DMS153 treated with DMSO at 0.1 percent for 48 hours (cell line): ENCODE measurements at regions not wholly inside any gene's neighbourhood (a gene's known extent, or its start where the extent isn't known, plus 50 kb on each side); places are given as distances from the start of the nearest gene placed in this dataset.

Experiments
- DNase-seq: peaks from one replicate; lab custom pipeline; 2025; ENCODE audit not compliant: unreplicated experiment; lab: John Stamatoyannopoulos, UW

- no peak for DNase-seq
Observed at GRCh38 chr15:61684749-61685467, 375.3 kb downstream of the VPS13C start.

- DNase-seq: no peak
Observed at GRCh38 chr15:61682891-61683735, 377.1 kb downstream of the VPS13C start.

- DNase-seq: no peak
Observed at GRCh38 chr15:61681676-61682075, 378.6 kb downstream of the VPS13C start.

DNA sequence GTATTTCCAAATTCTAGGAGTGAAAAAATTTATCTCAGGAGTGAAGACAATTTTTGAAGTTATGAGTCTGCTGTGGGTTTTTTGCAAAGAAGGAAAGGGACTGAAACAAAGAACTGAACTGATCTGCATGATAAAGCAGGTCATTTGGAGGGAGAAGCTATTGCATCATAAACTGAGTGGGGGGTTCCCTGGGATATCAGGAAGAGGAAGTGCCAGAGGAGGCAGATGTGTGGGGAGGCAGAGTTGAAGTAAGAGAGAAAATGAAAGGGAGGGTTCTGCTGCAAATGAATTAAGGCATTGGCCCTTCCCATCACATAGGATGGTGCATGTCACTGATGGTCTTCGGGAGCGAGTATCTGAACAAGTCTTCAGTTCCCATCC is 379.2 kb downstream of the VPS13C start:
- no peak for DNase-seq

- DNase-seq: no peak
Observed at GRCh38 chr15:61680260-61681037, 379.8 kb downstream of the VPS13C start.

GRCh38 chr15:61671736-61672135 is 388.5 kb downstream of the VPS13C start:
- no peak for DNase-seq

DNA sequence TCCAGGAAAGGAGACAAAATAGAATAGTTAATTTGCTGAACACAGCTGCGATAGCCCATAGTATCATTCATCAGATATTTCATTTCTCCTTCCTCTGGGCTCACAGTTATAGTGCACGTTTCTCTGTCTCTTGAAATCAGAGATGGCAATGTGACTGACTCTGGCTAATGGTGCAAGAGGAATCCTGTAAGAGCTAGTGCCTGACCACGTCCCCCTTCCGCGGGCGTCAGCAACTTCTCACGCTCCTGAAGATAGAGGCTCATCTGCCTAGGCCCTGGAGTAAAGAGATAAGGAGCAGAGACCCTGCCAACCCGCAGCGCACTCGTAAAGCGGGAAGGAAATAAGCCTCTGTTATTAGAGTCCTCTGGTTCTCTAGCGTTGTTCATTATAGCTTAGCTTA is 391.8 kb downstream of the VPS13C start:
- DNase-seq: no peak

- no peak for DNase-seq
Observed at GRCh38 chr15:61661791-61662190, 398.5 kb downstream of the VPS13C start.

DNA sequence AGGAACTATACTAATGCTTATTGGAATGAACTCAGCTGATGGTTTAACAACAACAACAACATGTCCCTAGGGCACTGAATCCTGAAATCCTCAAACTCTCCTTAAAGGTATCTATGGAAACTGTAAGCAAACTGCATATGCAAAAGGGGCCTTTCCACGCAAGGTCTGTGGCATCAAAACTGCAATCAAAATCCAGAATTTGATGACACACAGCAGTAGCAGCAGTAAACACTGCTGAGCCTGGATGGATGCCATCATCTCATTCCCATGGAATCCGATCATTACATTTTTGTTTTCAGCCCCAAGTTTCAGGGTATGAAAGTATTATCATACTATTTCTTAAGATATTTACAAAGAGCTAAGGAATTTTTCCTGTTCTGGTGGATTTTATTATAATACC is 399.7 kb downstream of the VPS13C start:
- no peak for DNase-seq

DNA sequence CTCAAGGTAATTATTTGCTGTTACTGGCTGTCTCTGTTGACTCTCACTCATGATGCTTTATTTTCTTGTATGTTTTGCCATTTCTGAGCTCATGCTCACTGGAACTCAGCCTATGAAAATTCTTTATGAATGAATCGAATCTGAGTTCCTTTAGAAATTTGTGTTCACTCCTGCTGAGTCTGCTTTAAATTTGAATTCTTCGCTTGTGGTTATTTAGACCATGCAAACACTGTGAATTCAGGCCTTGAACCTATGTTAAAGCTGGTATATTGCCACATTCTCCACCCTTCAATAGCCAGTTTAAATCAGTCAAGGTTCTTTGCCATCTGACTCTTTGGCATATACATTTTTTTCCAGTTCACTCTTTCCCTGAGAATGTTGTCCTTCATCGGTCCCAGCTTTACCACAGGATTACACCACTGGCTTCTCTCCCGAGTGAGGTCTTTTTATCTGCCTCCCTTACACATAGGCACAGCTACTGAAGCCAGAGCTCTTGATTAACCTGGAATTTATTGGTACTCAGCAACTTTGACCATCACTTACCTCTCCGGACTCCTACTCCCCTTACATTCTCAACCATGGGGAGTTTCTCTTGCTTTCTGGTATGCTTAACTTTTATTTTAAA is 400.6 kb downstream of the VPS13C start:
- no peak for DNase-seq

DNA sequence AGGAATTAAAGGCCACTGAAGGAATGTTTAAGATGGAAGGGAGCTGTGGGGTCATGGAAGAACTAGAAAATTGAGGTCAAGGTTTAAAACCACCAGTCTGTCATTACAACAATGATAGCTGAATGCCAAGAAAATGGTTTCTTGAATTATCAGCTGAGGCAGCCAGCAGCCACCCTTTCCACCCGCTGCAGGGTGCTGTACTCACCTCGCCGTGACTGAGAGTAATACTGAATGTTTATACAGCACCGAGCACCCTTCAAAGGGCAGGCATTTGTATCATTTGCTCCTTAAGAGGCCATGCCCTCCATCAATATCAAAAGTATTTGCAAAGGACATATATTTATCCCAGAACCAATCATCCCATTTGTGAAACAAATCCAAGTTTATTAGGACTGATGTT is 402.8 kb downstream of the VPS13C start:
- DNase-seq: no peak

GRCh38 chr15:61656391-61656790 is 403.9 kb downstream of the VPS13C start:
- no peak for DNase-seq

DNA sequence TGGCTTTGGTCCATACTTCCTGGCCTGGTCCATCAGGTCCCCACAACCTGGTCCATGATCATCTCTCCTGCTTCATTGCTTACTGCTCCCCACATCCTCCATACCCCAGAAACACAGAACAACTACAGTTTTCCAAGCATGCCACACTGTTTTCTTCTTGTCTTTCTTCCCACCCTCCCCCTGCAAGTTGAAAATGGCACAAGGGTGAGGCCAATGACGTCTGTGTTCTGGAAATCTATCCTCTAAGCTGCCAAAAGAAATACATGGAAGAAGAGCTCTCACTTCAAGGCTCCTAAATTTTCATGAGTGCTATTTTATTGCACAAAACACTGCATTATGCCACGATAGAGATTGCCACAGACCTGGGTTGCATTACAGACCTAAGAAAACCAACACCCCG is 404.4 kb downstream of the VPS13C start:
- DNase-seq: no peak

GRCh38 chr15:61654918-61655317 is 405.3 kb downstream of the VPS13C start:
- DNase-seq: no peak

- DNase-seq: no peak
Observed at GRCh38 chr15:61654002-61654740, 406.1 kb downstream of the VPS13C start.

- DNase-seq: no peak
Observed at GRCh38 chr15:61653110-61653509, 407.1 kb downstream of the VPS13C start.

DNA sequence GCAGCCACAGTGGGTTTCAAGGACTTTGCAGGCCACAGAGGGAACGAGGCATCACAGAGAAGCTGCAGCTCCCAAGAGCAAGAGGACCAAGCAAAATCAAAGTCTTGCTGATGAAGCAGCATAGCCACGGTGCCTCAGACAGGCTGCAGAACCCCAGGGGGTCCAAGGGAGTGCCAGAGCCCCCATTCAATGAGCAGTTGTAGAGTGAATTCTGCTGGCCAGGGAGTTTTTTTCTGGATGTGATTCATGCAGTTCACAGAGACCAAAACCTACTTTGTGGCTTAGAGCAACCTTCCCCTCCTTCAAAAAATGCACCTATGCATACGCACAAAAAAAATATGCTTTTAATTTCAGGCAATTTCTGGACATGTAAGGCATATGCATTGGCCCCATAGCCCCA is 409.0 kb downstream of the VPS13C start:
- no peak for DNase-seq

GRCh38 chr15:61649046-61649445 is 411.2 kb downstream of the VPS13C start:
- DNase-seq: no peak

DNA sequence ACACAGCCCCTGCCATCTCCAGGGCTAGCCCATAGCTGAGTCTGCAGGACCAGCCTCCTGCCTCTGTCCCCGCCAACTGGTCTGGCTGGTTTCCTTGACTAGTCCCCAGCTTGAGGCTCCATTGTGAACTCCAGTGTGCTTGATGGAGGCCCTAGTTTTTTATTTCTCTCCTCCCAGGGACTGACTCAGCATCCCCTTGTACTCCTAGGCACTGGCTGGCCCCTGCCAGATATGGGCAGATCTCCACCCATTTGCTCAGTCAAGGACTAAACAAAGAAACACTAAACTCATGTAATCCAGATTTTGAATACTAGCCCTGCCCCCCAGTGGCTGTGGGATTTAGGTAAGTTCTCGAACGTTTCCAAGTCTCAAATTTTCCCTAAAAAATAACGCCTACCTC is 415.4 kb upstream of the RORA start:
- DNase-seq: no peak

GRCh38 chr15:61641645-61642044 is 412.5 kb upstream of the RORA start:
- no peak for DNase-seq

- DNase-seq: no peak
Observed at GRCh38 chr15:61640756-61641155, 411.7 kb upstream of the RORA start.
